Activated T-helper 2 cell treated with anti-CD3 and anti-CD28 coated beads, Interferon-gamma antibody, Interleukin-2, Interleukin-4, amounts not matched to agents 10 μg/mL and 5 μg/mL and 100 μg/mL, durations not matched to agents 14 hours and 24 hours and 36 hours (primary cell): ENCODE measurements at regions not wholly inside any gene's neighbourhood (a gene's known extent, or its start where the extent isn't known, plus 50 kb on each side); places are given as distances from the start of the nearest gene placed in this dataset.
"Not testable (repeated sequence)": the region's sequence is repeated elsewhere in the genome, so short reads cannot be mapped to it uniquely, and the experiment has no call there.

Source experiments
- DNase-seq: peaks from one replicate; pipeline ENCODE4 v3.0.0; 2021; ENCODE audit warnings: low spot score
- H3K27ac Mint-ChIP-seq: one replicate; pipeline ENCODE4 v1.8.0; 2021; ENCODE audit warnings: mixed read lengths
- H3K27me3 Mint-ChIP-seq: one replicate; pipeline ENCODE4 v1.8.0; 2021; ENCODE audit warnings: low read depth, mixed read lengths
- H3K36me3 Mint-ChIP-seq: one replicate; pipeline ENCODE4 v1.8.0; 2021; ENCODE audit warnings: low read depth, mixed read lengths
- H3K4me1 Mint-ChIP-seq: one replicate; pipeline ENCODE4 v1.8.0; 2021; ENCODE audit warnings: low read depth, mixed read lengths
- H3K4me3 Mint-ChIP-seq: one replicate; pipeline ENCODE4 v1.8.0; 2021; ENCODE audit warnings: low read depth, mild to moderate bottlenecking, moderate library complexity, mixed read lengths
- H3K9me3 Mint-ChIP-seq: one replicate; pipeline ENCODE4 v1.8.0; 2021; ENCODE audit warnings: mixed read lengths
- intact Hi-C: fragments of 100-400 bp; cut with micrococcal nuclease; formaldehyde crosslinking; loops from one replicate; pipeline ENCODE4 v1.15.1; 2023

DNA sequence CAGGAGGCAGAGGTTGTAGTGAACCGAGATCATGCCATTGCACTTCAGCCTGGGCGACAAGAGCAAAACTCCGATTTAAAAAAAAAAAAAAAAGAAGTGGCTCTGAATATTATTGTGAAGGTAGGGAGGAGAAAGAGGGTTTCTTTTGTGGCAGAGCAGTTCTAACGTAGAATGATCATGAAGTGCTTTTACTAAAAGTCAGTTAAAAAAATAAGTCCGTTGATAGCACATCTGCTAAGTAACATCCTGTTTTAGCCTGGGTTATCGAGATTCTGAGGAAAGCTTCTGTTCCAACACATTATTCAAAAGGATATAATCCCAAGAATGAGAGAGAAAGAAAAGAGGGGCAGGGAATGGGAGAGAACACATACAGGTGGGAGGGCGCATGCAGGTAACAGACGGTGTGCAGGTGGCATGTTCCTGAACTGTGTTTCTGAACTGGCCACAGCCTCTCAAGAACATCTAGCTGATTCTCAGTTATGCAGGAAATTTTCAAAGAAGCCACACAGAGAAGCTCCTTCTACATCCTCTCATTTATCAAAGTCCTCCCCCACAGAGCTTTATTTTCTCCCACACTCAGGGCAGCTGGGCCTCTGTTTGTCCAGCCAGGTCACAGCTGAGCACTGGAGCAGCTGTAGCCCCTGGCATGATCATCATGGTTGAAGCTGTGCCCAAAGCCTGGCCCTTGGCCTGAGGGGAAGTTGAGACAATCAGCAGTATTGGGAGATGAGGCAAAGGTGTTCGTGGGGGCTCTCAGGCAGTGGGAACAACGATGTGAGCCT, 342.3 kb downstream of the ZNF674 start:
- H3K4me3 Mint-ChIP-seq = no peak overlapping the region
- intact Hi-C loops = loop anchor here (10.0 kb wide), 3 partner anchors 122 to 488 kb away; no protein-coding TSS in a partner anchor

DNA sequence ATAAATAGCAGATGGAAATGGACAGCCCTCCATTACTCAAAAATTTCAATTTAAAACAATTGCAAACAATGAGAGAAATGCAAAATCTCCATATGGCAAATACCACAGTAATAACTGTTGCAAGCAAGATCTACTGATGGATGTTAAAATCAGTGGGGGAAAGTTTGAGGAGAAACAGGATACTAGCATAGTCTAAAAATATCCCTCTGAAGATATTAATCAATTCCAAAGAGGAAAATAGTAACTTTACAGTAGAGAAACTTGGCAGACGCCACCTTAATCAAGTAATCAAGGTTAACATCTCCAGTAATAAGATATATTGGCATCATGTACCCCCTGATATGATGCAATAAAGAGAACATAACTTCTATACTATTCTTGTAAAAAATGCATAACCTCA, 344.8 kb downstream of the ZNF674 start:
- Mint-ChIP-seq H3K4me1 (peaks cover 9% of the 10 kb centered on the region), H3K27me3 (peaks cover 13% of the 10 kb centered on the region), H3K27ac (no peak overlapping the region), H3K4me3 (no peak overlapping the region), H3K9me3 (no peaks in the 10 kb centered on the region), H3K36me3 (no peaks in the 10 kb centered on the region)
- no peak for DNase-seq
- intact Hi-C loops = loop anchor here (10.0 kb wide), 3 partner anchors 124 to 486 kb away; no protein-coding TSS in a partner anchor

More for the DNA sequence above, 342.3 kb downstream of the ZNF674 start:
- Mint-ChIP-seq H3K36me3 (no peaks in the 10 kb centered on the region), H3K4me1 (peaks cover 14% of the 10 kb centered on the region), H3K27ac (no peak overlapping the region), H3K27me3 (peaks cover 13% of the 10 kb centered on the region), H3K9me3 (peaks cover 3% of the 10 kb centered on the region)
- DNase-seq = no peak

DNA sequence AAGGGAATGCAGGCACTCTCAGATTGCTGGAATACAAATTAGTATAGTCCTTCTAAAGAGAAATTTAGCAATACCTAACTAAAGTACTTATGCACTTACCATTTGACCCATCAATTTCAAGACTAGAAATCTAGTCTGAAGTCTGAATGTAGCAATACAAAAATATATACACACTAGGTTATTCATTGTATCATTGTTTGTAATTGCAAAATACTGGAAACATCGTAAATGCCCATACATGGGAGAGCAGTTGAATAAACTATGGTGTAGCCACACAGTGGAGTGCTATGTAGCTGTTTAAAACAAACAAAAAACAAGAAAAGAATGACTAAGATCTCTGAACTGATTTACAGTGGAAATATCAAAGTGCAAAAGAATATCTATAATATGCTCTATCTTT, 346.4 kb downstream of the ZNF674 start:
- no peak overlapping the region for H3K27ac Mint-ChIP-seq
- no peak overlapping the region for H3K4me3 Mint-ChIP-seq
- intact Hi-C loops = no loop called here
- peaks cover 7% of the 10 kb centered on the region for H3K9me3 Mint-ChIP-seq
- H3K4me1 Mint-ChIP-seq = peaks cover 4% of the 10 kb centered on the region
- DNase-seq = no peak
- H3K36me3 Mint-ChIP-seq = no peaks in the 10 kb centered on the region
- H3K27me3 Mint-ChIP-seq = peaks cover 13% of the 10 kb centered on the region

DNA sequence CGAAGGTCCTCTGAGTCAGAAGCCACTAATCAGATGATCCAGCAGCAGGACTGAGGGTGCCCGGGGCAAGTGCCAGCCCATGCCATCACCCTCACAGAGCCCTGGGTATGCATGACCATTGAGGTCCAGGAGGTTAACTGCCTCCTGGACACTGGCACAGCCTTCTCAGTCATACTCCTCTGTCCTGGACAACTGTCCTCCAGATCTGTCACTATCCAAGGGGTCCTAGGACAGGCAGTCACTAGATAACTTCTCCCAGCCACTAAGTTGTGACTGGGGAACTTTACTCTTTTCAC, 358.5 kb downstream of the ZNF674 start:
- H3K9me3 Mint-ChIP-seq, H3K27me3 Mint-ChIP-seq, H3K4me3 Mint-ChIP-seq, H3K36me3 Mint-ChIP-seq, intact Hi-C loops, DNase-seq, H3K27ac Mint-ChIP-seq: not testable (repeated sequence)
- H3K4me1 Mint-ChIP-seq = peaks cover 12% of the 10 kb centered on the region

DNA sequence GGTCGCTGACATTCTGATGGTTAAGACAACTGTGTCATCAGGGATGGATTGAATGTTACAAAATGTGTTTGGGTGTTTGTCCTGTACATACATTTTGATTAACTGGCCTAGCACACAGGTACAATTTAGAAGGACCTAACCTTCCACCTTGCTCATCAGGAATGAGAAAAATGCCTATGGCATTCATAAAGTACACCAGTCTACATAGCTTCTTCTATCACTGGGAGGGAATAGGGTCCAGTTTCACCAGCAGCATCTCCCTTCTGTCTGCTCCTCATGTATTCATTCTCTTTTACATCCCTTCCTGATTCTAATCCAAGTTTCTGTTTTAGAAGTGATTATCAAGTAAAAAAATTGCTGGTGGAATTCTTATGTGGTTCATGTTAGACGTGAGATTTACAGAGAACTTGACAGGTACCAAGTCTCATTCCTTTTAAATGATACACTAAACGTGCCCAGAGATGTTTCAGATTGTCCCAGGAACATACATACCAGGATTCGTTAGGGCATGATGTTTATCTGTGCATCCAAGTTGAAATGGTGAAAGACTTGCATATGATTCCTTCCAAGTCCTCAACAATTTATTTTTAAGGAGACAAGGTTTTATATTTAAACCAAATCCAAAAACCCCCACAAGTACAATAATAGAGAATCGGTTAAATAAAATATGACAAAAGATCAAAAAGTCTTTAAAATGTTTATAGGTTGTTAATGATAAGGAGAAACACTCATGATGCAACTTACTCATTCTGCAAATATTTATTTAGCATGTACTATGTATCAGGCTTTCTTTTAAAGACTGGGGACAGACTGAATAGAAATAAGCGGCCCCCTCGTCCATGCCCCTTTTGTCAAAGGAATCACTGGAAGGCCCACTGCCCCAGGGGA, 359.1 kb downstream of the ZNF674 start:
- peaks cover 6% of the 10 kb centered on the region for H3K9me3 Mint-ChIP-seq
- no peaks in the 10 kb centered on the region for H3K36me3 Mint-ChIP-seq
- peaks cover 7% of the 10 kb centered on the region for H3K27me3 Mint-ChIP-seq
- H3K27ac Mint-ChIP-seq = no peak overlapping the region
- peaks cover 12% of the 10 kb centered on the region for H3K4me1 Mint-ChIP-seq
- intact Hi-C loops = no loop called here
- DNase-seq = no peak
- H3K4me3 Mint-ChIP-seq = no peak overlapping the region

DNA sequence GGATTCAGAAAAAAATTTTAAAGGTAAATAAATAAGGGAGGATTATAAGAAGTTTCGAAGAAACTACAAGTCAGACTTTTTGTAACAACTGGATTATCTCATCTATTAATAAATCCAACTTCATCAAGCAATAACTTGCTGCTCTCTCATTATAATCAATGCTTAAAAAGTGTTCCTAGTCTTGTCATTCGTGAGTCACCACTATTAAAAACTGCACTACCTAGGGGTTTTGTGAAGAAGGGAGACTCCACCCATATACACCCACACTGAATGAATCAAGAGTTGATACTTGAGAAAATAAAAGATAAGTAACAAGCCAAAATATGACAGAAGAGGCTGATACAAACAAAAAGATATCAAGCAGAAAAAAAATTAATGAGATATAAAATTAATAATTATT, 360.5 kb downstream of the ZNF674 start:
- intact Hi-C loops = no loop called here
- peaks cover 6% of the 10 kb centered on the region for H3K9me3 Mint-ChIP-seq
- no peak overlapping the region for H3K27ac Mint-ChIP-seq
- DNase-seq = no peak
- H3K4me1 Mint-ChIP-seq = peaks cover 20% of the 10 kb centered on the region
- H3K27me3 Mint-ChIP-seq = peaks cover 3% of the 10 kb centered on the region
- no peak overlapping the region for H3K4me3 Mint-ChIP-seq
- H3K36me3 Mint-ChIP-seq = no peaks in the 10 kb centered on the region

DNA sequence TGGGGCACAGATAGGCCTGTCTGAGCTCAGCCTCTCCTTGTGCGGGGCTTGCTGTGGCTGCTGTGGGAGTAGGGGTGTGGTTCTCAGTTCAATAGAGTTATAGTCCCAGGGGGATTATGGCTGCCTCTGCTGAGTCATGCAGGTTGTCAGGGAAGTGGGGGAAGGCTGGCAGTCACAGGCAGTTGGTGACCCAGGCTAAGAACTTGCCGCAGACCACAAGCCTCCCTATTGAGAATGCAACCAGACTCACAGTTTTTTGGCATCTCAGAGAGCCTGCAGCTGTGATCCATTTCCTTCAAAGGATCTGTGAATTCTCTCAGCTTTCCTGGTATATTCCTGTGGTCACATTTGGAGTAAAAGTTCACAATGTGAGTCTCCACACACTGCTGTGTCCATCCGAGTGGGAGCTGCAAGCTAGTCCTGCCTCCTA, 364.9 kb downstream of the ZNF674 start:
- intact Hi-C loops = no loop called here
- DNase-seq = no peak
- peaks cover 30% of the 10 kb centered on the region for H3K4me1 Mint-ChIP-seq
- peak overlapping the region; percentile 62 for H3K27ac Mint-ChIP-seq
- H3K27me3 Mint-ChIP-seq = no peaks in the 10 kb centered on the region
- peak overlapping the region; percentile 17 for H3K4me3 Mint-ChIP-seq
- no peaks in the 10 kb centered on the region for H3K36me3 Mint-ChIP-seq
- H3K9me3 Mint-ChIP-seq = peaks cover 11% of the 10 kb centered on the region

DNA sequence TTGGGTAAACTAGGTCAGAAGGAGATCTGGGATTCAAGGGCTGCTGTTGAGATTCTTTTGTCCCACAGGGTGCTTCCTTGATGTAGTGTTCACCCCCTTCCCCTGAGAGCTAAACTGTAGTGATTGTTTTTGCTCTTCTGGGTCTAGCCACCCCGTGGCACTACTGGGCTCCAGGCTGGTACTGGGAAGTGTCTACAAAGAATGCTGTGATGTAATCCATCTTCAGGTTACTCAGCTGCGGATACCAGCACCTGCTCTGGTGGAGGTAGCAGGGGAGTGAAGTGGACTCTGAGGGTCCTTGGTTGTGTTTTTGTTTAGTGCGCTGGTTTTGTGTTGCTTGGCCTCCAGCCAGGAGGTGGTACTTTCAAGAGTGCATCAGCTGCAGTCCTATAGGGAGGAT, 365.5 kb downstream of the ZNF674 start:
- H3K27ac Mint-ChIP-seq = peak overlapping the region; percentile 62
- no peak for DNase-seq

DNA sequence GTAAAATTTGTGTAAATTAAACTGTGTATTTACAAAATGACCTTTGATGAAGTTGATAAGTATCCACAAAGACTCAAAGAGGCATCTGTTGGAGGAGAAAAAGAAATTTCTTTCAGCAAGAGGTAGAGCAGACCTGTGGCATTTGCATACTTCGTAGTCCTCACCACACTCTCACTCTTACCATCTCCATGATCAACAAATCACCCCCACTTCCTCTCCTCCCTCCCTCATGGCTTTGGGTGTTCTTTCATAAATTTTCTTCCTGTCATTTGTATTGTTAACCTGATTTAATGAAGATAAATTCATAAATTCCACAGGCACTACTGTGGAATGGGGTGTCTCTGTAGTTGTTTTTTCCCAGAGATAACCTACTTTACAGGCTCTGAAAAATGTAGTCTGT, 366.5 kb downstream of the ZNF674 start:
- Mint-ChIP-seq H3K27ac (no peak overlapping the region), H3K27me3 (no peaks in the 10 kb centered on the region), H3K9me3 (peaks cover 11% of the 10 kb centered on the region), H3K4me1 (peaks cover 27% of the 10 kb centered on the region), H3K4me3 (no peak overlapping the region), H3K36me3 (no peaks in the 10 kb centered on the region)
- intact Hi-C loops = no loop called here
- no peak for DNase-seq

More for the DNA sequence above, 365.5 kb downstream of the ZNF674 start:
- H3K27me3 Mint-ChIP-seq = no peaks in the 10 kb centered on the region
- H3K4me3 Mint-ChIP-seq = no peak overlapping the region
- peaks cover 11% of the 10 kb centered on the region for H3K9me3 Mint-ChIP-seq
- intact Hi-C loops = no loop called here
- peaks cover 28% of the 10 kb centered on the region for H3K4me1 Mint-ChIP-seq
- no peaks in the 10 kb centered on the region for H3K36me3 Mint-ChIP-seq

DNA sequence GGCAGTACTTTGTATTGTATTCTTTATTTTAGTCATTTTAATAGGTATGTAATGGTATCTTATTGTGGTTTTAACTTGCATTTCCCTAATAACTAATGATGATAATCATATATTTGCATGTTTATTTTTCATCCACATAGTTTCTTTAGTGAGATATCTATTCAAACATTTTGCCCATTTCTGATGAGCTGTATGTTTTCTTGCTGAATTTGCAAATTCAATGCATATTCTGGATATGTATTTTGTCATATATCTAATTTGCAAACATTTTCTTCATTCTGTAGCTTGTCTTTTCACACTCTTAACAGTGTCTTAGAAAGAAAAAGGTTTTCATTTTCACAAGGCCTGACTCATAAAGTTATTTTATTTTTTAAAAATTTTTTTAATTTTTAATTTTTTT, 372.1 kb downstream of the ZNF674 start:
- peaks cover 10% of the 10 kb centered on the region for H3K9me3 Mint-ChIP-seq
- no peak overlapping the region for H3K4me3 Mint-ChIP-seq
- intact Hi-C loops = no loop called here
- no peaks in the 10 kb centered on the region for H3K36me3 Mint-ChIP-seq
- DNase-seq = no peak
- H3K27ac Mint-ChIP-seq = no peak overlapping the region
- no peaks in the 10 kb centered on the region for H3K27me3 Mint-ChIP-seq
- peaks cover 4% of the 10 kb centered on the region for H3K4me1 Mint-ChIP-seq

DNA sequence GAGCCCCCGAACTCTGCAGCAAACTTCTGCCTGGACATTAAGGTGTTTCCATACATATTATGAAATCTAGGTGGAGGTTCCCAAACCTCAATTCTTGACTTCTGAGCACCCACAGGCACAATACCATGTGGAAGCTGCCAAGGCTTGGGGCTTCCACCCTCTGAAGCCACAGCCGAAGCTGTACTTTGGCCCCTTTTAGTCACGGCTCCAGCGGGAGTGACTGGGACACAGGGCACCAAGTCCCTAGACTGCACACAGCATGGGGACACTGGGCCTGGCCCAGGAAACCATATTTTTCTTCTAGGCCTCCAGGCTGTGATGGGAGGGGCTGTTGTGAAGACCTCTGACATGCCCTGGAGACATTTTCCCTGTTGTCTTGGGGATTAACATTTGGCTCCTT, 373.8 kb downstream of the ZNF674 start:
- H3K27ac Mint-ChIP-seq, H3K4me3 Mint-ChIP-seq, intact Hi-C loops, H3K9me3 Mint-ChIP-seq, DNase-seq, H3K4me1 Mint-ChIP-seq, H3K36me3 Mint-ChIP-seq, H3K27me3 Mint-ChIP-seq: not testable (repeated sequence)

DNA sequence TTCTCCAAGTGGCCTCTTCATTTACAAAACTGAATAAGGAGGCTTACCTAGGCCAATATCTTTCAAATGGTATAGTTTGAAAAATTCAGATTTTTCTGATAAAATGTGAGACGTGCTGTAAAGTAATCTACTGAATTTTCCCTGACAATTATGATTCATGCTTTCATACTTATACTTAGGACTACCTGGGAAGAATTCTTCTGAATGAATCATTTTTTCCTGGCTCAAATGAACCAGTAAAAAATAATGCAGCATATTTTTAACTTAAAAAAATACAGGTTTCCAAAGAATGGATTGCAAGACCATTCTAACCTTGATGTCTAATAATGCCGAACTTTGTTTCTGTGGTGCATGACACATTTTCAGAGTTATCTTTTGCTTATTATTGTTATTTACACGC, 375.4 kb downstream of the ZNF674 start:
- intact Hi-C loops = no loop called here
- Mint-ChIP-seq H3K27me3 (no peaks in the 10 kb centered on the region), H3K36me3 (no peaks in the 10 kb centered on the region), H3K27ac (no peak overlapping the region), H3K9me3 (peaks cover 5% of the 10 kb centered on the region), H3K4me1 (no peaks in the 10 kb centered on the region), H3K4me3 (no peak overlapping the region)
- DNase-seq = no peak

DNA sequence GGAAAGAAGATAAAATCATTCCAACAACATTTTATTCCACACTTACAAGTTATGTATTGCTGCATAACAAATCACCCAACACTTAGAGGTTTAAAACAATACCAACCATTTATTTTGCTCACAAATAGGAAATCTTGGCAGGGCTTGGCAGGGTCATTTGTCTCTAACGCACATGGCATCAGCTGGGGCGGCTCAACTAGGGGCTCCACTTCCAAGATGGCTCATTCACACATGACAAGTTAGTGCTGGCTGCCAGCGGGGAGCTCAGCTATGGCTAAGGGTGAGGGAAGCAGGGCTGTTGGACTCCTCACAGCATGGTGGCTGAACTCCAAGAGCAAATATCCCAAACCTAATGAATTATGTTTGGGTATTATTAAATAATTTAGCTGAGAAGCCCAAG, 377.0 kb downstream of the ZNF674 start:
- Mint-ChIP-seq H3K36me3 (no peaks in the 10 kb centered on the region), H3K27ac (no peak overlapping the region), H3K9me3 (peaks cover 5% of the 10 kb centered on the region), H3K4me1 (no peaks in the 10 kb centered on the region), H3K4me3 (no peak overlapping the region), H3K27me3 (no peaks in the 10 kb centered on the region)
- intact Hi-C loops = no loop called here
- DNase-seq = no peak
